Stomach (tissue), 8 donors: ENCODE measurements at regions not wholly inside any gene's neighbourhood (a gene's known extent, or its start where the extent isn't known, plus 50 kb on each side); places are given as distances from the start of the nearest gene placed in this dataset.

Source experiments
- DNase-seq, 2 donors: peaks; one replicate each; pipeline versions ENCODE4 v3.0.0 to v3.0.0-alpha.2; 2013 to 2019
- H3K27ac ChIP-seq, 5 donors: fragments of 200-600 bp in 4 of 5; sonication (generic) in 4 of 5; one replicate each; pipeline ENCODE4 v1.5.1; 2013 to 2019; ENCODE audit warnings: mild to moderate bottlenecking in 1 of 5, moderate library complexity in 1 of 5
- H3K27me3 ChIP-seq, 3 donors: fragments of 200-600 bp; sonication (generic); one replicate each; pipeline ENCODE4 v1.5.1; 2017 to 2019; ENCODE audit warnings: mixed run types in 1 of 3
- H3K36me3 ChIP-seq, 4 donors: fragments of 200-600 bp; sonication (generic); 1 replicate in 3 of 4; 2 replicates in 1 of 4; pipeline ENCODE4 v1.5.1; 2016 to 2019
- H3K4me1 ChIP-seq, 4 donors: fragments of 200-600 bp; sonication (generic); one replicate each; pipeline ENCODE4 v1.5.1; 2016 to 2019
- H3K4me3 ChIP-seq, 4 donors: fragments of 200-600 bp; sonication (generic) in 3 of 4; one replicate each; pipeline ENCODE4 v1.5.1; 2016 to 2019; ENCODE audit warnings: mild to moderate bottlenecking in 1 of 4
- H3K9me3 ChIP-seq, 4 donors: fragments of 200-600 bp; sonication (generic); one replicate each; pipeline ENCODE4 v1.5.1; 2016 to 2019
- EP300 ChIP-seq: sonication (generic); formaldehyde crosslinking; IDR thresholded peaks from one replicate; pipeline ENCODE4 v1.6.1; 2017; ENCODE audit warnings: antibody characterized with exemption
- POLR2A ChIP-seq, 4 donors: fragments of 450-650 bp; IDR thresholded peaks; one replicate each; pipeline ENCODE4 v1.6.1; 2016; ENCODE audit warnings: antibody characterized with exemption in 4 of 4, control low read depth in 2 of 4, mild to moderate bottlenecking in 1 of 4, moderate library complexity in 1 of 4
- POLR2AphosphoS5 ChIP-seq, 3 donors: sonication (generic); formaldehyde crosslinking; IDR thresholded peaks; one replicate each; pipeline ENCODE4 v1.6.1; 2016; ENCODE audit warnings: antibody characterized with exemption in 3 of 3
- WGBS, 5 donors: extraction: QIAGEN DNeasy Blood & Tissue Kit in 3 of 5; methylation state at CpG; one replicate each; pipeline versions ENCODE4 v1.1.5 to v1.1.7; 2013 to 2018; 5-methylcytosine and 5-hydroxymethylcytosine counted together
- intact Hi-C: fragments of 100-400 bp; cut with DNase I; formaldehyde crosslinking; loops from one replicate; pipeline ENCODE4 v1.15.1; 2023; ENCODE audit warnings: low total_unique reads
- TF ChIP-seq, protein P1 (sequence below), 7 experiments: fragments of 450-650 bp in 4 of 7; fragments of 200-600 bp in 3 of 7; sonication (generic) in 3 of 7; IDR thresholded peaks; one replicate each; pipeline ENCODE4 v1.5.1; 2016 to 2019; ENCODE audit warnings: antibody characterized with exemption in 7 of 7, control low read depth in 2 of 7, mild to moderate bottlenecking in 1 of 7
- donor health status: healthy with polysubstance abuse.
- donor health status: Bipolar disorder and iron deficiency.
- donor health status: healthy.

DNA sequence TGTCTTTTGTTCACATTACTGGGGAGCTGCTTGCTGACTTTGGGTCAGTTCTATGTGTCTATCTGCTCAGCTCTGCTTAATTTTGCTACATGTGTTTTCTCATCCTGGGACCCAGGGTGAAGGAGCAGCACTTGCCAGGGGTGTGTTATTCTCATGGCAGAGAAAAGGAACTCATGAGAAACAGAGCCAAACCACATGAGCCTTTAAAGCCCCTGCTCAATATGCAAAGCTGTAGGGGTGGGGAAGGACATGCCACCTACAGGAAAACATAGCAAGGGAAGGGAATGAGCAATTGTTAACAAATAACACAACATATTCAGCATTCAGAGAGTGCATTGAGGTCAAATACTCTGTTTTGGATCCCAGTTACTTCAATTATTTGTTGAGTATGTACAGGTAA lies 290.9 kb downstream of the CDK5RAP2 start:
- no peak for DNase-seq
- Histone ChIP-seq H3K27ac (no peak overlapping the region), H3K4me3 (no peak overlapping the region), H3K9me3 (no peaks in the 10 kb centered on the region), H3K4me1 (no peaks in the 10 kb centered on the region), H3K36me3 (no peaks in the 10 kb centered on the region), H3K27me3 (no peaks in the 10 kb centered on the region)
- TF ChIP-seq EP300 (no peak), POLR2AphosphoS5 (IDR thresholded peaks at IDR 0.05) (no peak), POLR2A (IDR thresholded peaks at IDR 0.05) (no peak)
- TF ChIP-seq, protein P1, sequence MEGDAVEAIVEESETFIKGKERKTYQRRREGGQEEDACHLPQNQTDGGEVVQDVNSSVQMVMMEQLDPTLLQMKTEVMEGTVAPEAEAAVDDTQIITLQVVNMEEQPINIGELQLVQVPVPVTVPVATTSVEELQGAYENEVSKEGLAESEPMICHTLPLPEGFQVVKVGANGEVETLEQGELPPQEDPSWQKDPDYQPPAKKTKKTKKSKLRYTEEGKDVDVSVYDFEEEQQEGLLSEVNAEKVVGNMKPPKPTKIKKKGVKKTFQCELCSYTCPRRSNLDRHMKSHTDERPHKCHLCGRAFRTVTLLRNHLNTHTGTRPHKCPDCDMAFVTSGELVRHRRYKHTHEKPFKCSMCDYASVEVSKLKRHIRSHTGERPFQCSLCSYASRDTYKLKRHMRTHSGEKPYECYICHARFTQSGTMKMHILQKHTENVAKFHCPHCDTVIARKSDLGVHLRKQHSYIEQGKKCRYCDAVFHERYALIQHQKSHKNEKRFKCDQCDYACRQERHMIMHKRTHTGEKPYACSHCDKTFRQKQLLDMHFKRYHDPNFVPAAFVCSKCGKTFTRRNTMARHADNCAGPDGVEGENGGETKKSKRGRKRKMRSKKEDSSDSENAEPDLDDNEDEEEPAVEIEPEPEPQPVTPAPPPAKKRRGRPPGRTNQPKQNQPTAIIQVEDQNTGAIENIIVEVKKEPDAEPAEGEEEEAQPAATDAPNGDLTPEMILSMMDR (IDR thresholded peaks at IDR 0.05), result no peak
- intact Hi-C loops, result no loop called here

DNA sequence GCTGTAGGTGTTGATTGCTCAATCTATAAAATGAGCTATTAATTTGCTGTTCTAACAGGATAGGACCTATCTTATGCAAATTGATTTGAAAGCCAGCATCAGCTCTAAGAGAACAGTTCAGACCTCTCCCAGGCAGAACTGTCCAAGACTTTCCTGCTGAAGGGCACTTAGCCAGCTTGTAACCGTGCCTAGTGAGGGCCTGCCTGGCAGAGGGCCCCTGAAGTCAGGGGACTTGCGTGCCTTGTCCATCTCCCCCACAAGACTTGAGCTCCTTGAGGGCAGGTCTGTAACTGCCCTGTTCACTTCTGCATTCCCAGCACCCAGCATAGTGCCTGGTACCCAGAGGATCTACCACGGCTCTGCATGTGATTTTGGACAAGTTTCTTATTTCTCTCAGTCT lies 293.4 kb downstream of the CDK5RAP2 start:
- H3K4me1 ChIP-seq, result no peaks in the 10 kb centered on the region
- DNase-seq, result no peak
- 80 to 85% (median 84%) methylated on average over 3 of the region's 3 CpGs for WGBS, 5 donors
- no peaks in the 10 kb centered on the region for H3K27me3 ChIP-seq
- intact Hi-C loops, result no loop called here
- H3K27ac ChIP-seq, result no peak overlapping the region
- no peaks in the 10 kb centered on the region for H3K36me3 ChIP-seq
- H3K9me3 ChIP-seq, result no peaks in the 10 kb centered on the region
- TF ChIP-seq, protein P1 (IDR thresholded peaks at IDR 0.05), result no peak
- TF ChIP-seq POLR2AphosphoS5 (IDR thresholded peaks at IDR 0.05) (no peak), POLR2A (IDR thresholded peaks at IDR 0.05) (no peak), EP300 (no peak)
- no peak overlapping the region for H3K4me3 ChIP-seq

DNA sequence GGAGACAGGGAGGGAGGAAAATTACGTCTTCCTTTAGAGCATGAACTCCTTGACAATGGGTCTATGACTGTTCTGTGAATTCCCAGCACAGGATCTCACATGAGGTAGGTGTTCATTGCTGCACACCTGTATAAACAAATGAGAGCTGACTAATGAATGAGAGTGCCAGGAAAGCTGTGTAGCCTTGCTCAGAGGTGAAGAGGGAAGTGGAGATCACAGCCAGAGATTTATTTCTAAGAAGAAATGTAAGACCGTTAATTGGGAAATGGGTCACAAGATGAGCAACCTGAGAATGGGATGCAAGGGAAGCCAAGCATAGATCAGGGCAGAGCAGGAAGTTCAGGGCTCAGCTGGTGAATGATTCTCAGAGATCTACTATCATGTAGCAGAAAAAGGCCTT lies 295.1 kb downstream of the CDK5RAP2 start:
- no peak overlapping the region for H3K27ac ChIP-seq
- WGBS, 5 donors, result 45 to 73% (median 65%) methylated on average over 2 of the region's 2 CpGs
- no peak for DNase-seq

DNA sequence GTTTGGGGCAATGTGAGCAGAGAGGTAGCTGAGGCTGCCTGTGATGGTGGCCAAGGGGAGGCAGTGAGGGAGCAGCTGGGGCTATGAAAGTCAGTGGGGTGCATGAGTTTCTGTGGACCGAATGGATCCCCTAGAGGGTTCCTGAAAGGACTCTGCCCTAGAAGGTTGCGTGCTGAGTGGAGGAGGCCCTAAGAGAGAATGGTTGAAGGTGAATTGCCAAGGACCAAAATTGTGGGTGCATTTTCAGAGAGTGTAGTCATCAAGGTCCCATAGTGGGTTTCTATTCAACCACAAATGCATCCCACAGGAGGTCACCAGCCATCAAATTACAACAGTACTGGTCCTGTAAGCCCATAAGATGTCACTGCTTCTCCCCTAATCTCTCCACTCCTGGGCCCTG lies 298.3 kb downstream of the CDK5RAP2 start:
- Histone ChIP-seq H3K4me1 (no peaks in the 10 kb centered on the region), H3K27ac (no peak overlapping the region), H3K27me3 (no peaks in the 10 kb centered on the region), H3K4me3 (no peak overlapping the region), H3K36me3 (no peaks in the 10 kb centered on the region), H3K9me3 (peaks cover 0 to 8% (median under 1%) of the 10 kb centered on the region in 4 donors)
- no peak for DNase-seq
- WGBS, 5 donors, result 71 to 88% (median 76%) methylated on average over 2 of the region's 2 CpGs
- TF ChIP-seq EP300 (no peak), POLR2AphosphoS5 (IDR thresholded peaks at IDR 0.05) (no peak), POLR2A (IDR thresholded peaks at IDR 0.05) (no peak)
- TF ChIP-seq, protein P1 (IDR thresholded peaks at IDR 0.05), result no peak
- intact Hi-C loops, result no loop called here

More for the DNA sequence above, 295.1 kb downstream of the CDK5RAP2 start:
- H3K4me3 ChIP-seq, result no peak overlapping the region
- intact Hi-C loops, result no loop called here
- TF ChIP-seq POLR2A (IDR thresholded peaks at IDR 0.05) (no peak), POLR2AphosphoS5 (IDR thresholded peaks at IDR 0.05) (no peak), EP300 (no peak)
- TF ChIP-seq, protein P1 (IDR thresholded peaks at IDR 0.05), result no peak
- no peaks in the 10 kb centered on the region for H3K9me3 ChIP-seq
- no peaks in the 10 kb centered on the region for H3K27me3 ChIP-seq
- no peaks in the 10 kb centered on the region for H3K4me1 ChIP-seq
- H3K36me3 ChIP-seq, result no peaks in the 10 kb centered on the region
